WTC11 (cell line): ENCODE measurements at regions not wholly inside any gene's neighbourhood (a gene's known extent, or its start where the extent isn't known, plus 50 kb on each side); places are given as distances from the start of the nearest gene placed in this dataset.

Experiments used
- AFF4 ChIP-seq: sonication (generic); formaldehyde crosslinking; IDR thresholded peaks from 2 replicates; pipeline ENCODE4 v1.8.1; 2023; ENCODE audit warnings: mild to moderate bottlenecking, missing genetic modification reagents, borderline replicate concordance
- ATF2 ChIP-seq: sonication (generic); formaldehyde crosslinking; IDR thresholded peaks from 2 replicates; pipeline ENCODE4 v1.8.1; 2022; ENCODE audit warnings: low read depth, missing genetic modification reagents, borderline replicate concordance
- CTCF ChIP-seq: fragments of 200-600 bp; IDR thresholded peaks from 2 replicates; pipeline ENCODE4 v1.8.0; 2022; ENCODE audit warnings: antibody characterized with exemption
- E2F4 ChIP-seq: sonication (generic); formaldehyde crosslinking; IDR thresholded peaks from 2 replicates; pipeline ENCODE4 v1.8.1; 2022; ENCODE audit warnings: low read depth, mild to moderate bottlenecking, moderate library complexity, missing genetic modification reagents, borderline replicate concordance
- HMGA2 ChIP-seq: fragments of 250-450 bp; sonication (Bioruptor Pico); IDR thresholded peaks from 2 replicates; pipeline ENCODE4 v1.4.0; 2021; ENCODE audit warnings: mild to moderate bottlenecking, moderate library complexity
- NFE2L1 ChIP-seq: sonication (generic); formaldehyde crosslinking; IDR thresholded peaks from 2 replicates; pipeline ENCODE4 v1.8.1; 2023; ENCODE audit warnings: missing genetic modification reagents
- USF2 ChIP-seq: sonication (generic); formaldehyde crosslinking; IDR thresholded peaks from 2 replicates; pipeline ENCODE4 v1.8.1; 2023; ENCODE audit warnings: mild to moderate bottlenecking, missing genetic modification reagents, moderate library complexity
- ZNF263 ChIP-seq: sonication (generic); formaldehyde crosslinking; IDR thresholded peaks from 2 replicates; pipeline ENCODE4 v1.8.1; 2022; ENCODE audit warnings: low read depth, mild to moderate bottlenecking, moderate library complexity, missing genetic modification reagents

GRCh38 chr13:39257642-39258041, 219.4 kb downstream of the NHLRC3 start:
- TF ChIP-seq CTCF (no peak), ATF2 (no peak), NFE2L1 (CRISPR knock-in tag) (no peak), AFF4 (no peak), ZNF263 (CRISPR knock-in tag) (no peak), E2F4 (CRISPR knock-in tag) (no peak), USF2 (CRISPR knock-in tag) (no peak), HMGA2 (CRISPR knock-in tag) (no peak)
